CD4-positive, alpha-beta T cell treated with Interleukin-4 for 4 hours (primary cell): ENCODE measurements at regions not wholly inside any gene's neighbourhood (a gene's known extent, or its start where the extent isn't known, plus 50 kb on each side); places are given as distances from the start of the nearest gene placed in this dataset.

Experiments used
- DNase-seq: peaks from one replicate; pipeline ENCODE4 v3.0.0-alpha.2; 2020

DNA sequence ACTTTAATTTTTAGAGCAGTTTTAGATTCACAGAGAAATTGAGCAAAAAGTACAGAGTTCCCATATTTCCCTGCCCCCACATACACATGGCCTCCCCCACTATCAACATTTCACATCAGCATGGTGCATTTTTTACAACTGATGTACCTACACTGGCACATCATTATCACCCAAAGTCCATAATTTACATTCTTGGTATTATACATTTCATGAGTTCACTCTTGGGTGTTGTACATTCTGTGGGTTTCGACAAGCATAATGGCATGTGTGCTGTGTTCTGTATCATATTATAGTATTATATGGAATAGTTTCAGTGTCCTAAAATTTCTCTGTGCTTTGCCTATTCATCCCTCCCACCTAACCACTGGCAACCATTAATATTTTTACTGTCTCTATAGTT, 419.8 kb upstream of the THBS1 start:
- DNase-seq, result no peak

DNA sequence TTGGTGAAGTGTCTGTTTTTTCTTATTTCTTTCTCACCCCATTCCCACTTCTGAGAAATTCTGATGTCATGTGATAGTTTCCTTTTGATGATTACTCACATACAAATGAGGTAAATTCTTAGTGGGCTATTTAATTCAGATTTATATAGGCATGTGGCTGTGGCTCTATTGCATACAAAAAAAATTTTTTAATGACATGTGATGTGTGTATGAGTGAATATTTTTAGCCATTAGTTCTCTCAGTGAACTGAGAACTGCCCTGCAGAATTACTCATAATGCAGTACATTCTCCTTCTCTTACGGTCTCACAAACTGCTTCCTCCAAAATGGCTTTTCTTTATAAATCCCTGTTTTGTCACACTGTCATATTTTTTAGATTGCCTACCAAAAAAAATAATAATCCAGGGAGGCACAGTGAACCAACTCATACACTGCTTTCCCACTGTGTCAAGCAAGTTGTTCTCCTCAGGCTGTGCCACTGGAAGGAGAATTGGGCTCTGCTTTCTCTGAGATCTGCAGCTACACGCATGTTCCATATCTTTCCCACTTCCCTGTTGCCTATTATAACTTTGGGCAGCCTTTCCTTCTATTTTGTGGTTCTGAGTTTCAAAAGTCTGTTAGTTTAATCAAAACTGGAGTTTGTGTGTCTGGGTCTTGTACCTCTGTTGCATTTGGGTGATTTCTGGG, 415.7 kb upstream of the THBS1 start:
- no peak for DNase-seq

DNA sequence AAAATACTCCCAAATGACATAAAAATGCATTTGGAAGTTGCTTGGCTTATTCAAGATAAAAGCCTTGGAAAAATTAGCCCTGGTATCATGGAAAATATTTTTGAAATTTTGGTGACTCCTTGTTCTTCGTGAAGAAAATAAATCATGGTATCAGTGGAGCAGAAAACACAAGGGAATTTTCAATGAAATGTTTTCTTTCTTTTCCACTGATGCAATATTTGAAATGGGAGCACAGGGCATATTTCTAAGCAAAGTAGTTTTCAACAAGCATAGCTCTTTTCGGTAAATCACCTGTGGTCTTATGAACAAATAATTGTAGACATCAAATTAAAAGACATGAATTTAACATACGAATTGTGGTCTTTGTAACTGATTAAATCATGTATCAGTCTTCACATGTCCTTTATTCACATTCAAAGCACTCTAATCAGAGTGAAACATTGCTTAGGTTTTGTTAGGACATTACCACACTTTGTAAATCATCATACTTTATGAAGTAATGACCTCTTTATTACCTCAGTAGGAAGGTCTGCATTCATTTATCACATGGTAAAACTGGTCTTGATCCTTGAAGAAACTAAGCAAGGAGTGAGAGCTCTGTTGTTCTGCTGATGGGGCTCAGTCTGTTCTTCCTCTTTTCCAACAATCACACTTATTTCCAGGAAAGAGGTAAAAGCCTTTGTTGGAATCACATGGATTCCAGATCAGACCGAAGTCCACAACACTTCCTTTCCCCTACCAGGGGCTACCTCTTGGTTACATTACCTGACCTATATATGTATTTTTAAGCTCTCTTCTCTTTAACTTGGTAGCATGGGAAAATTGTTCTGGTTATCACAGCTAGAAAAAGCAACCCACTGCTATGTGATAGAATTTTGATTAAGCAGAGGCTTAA, 413.5 kb upstream of the THBS1 start:
- no peak for DNase-seq

DNA sequence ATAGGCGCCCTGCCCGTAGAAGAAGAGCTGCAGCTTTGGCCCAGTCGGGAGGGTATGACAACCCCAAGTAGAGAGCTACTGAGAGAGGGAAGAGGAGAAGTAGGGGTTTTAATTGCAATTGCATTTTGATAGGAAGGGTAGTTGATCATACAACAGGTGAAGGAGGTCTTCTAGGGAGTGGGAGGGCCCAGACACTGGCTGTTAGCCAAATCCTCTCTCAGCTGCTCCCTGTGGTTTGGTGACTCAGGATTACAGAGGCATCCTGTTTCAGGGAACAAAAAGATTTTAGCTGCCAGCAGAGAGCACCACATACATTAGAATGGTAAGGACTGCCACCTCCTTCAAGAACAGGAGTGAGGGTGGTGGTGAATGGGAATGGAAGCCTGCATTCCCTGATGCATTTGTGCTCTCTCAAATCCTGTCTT, 408.9 kb upstream of the THBS1 start:
- DNase-seq, result no peak

DNA sequence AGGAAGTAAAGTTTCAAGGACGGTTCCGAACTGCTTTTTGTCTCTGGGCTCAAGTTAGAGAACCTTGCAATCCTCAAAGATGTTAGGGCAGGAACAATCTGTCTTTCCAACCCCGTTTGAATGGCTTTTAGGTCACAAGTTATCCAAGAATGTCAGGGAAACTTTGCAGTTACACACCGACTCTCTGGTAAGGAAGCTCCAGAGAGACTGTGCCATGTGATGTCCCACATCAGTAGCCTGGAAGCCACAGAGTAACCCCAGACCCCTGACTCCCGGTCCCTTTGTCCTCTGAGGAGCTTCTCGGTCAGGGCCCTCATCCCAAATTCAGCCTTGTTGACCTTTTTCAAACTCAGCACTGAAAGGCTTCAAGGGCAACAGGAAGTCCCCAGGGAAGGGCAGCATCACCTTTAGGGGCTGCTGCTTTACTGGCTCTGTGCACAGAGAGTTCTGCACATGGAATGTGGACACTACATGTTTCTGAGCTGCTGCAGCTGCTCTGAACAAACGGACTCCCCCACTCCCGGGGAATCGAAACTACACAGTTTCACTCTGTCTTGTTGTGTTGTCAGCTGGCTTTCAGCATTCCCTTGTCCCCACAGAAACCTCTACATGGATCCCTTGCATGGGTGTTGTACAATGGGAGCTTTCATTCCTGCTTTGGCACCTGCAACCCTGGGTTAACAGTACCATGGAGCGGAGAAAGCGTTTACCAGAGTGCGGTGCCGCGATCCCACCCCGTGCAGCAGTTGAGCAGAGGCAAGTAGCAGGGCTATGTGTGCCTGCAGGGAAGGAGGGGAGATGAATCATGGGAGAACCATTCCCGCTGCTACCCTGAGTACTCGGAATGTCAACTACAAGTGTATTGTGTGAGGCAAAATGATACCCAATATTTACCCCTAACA, 408.2 kb upstream of the THBS1 start:
- no peak for DNase-seq

DNA sequence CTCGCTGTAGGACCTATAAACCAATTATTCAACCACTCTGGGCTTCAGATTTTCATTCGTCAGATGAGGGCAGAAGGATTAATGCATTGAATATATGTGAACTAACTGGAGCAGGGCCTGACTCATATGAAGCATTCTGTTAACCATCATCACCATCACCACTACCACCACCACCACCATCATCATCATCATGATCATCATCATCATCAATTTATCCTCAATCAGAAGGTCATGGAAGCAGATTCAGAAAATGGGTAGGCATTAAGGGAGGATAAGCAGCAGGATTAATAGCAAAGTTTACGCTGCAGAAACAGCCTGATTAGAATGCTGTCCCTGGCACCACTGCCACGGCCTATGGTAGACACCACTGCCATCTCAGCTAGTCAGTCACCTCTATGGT, 407.5 kb upstream of the THBS1 start:
- DNase-seq, result no peak

DNA sequence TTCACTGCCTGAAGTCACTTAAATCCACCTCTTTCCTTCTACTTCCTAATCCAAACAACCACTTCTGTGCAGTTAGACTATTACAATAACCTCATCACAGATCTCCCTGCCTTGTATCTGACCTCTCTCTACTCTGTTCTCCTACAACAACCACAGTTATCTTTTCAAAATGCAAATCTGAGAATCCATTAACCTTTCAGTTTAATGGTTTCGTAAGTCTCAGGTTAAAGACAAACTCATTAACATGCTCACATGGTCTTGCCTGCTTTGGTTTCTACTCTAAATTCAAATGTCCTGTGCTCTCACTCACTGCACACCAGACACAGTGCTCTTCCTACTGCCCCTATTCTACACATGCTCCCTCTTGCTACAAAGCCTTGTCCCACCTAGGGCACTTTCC, 406.5 kb upstream of the THBS1 start:
- no peak for DNase-seq

DNA sequence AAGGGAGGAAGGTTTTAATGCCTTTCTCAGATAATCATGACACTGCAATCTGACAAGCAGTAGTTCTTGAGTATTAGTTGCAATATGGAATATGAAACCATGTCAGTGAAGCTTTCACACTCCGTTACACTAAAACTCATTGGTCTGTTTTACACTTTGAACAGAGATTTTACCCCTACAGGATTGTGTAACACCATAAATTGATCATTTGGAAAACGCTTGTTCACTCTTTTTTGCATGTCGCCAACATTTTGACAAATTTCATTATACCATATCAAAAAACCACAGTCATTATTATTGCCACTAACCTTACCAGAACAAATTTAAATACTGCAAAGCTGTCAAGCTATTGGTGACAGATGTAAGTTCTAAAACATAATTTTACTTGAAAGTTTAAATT, 404.8 kb upstream of the THBS1 start:
- no peak for DNase-seq

DNA sequence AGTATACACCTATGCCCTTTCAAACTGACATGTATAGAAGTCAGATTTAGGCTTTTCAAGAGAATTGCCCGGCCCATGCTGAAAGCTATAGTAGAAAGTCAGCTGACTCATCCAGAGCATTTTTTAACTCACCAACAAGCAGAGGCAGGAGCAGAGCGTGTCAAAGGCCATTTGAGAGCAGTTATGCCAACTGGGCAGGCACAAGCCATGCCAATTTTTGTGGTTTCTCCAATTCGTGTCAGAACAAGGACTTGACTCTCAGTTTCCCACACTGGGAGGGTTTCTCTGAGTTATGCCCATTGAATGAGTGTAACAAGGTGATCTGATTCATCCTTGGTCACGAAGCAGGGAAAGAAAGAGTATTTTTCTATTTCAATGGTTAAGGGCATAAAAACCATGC, 403.3 kb upstream of the THBS1 start:
- DNase-seq, result no peak

DNA sequence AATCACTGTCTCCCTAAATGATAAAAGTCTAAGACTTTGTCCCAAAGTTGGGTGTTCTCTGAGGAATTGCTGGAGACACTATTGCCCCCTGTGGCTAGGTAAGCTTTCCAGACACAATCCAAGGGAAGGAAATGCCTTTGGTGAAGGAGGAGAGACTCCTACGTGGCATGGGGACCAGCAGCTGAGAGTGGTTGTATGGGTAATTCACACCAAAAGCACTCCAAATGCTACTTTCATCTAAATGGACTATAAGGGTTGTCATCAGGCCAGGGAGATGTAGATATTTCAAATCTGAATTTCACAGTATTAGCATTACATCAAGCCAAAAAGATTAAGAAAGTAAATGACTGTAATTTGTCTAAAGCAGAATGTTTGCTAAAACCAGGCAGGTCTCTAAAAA, 400.8 kb upstream of the THBS1 start:
- DNase-seq, result no peak

DNA sequence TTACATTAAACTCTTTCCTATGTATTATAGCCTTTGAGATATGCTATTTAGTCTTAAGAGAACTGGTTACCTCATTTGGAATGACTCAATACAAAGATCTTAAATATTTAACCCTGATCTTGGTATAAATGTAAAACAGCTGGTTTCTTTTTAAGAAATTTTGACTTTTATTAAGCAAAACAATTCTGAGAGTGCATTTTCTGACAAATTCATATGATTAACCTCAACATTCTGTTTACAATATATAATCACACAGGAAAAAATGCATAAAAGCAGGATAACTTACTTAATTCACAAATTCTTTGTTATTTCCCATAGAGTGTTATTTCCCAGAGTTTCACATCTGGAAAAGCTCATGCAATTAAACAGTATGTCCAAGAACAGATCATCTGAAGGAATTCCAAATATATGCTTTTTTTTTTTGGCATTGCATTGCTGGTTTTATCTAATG, 400.4 kb upstream of the THBS1 start:
- no peak for DNase-seq

DNA sequence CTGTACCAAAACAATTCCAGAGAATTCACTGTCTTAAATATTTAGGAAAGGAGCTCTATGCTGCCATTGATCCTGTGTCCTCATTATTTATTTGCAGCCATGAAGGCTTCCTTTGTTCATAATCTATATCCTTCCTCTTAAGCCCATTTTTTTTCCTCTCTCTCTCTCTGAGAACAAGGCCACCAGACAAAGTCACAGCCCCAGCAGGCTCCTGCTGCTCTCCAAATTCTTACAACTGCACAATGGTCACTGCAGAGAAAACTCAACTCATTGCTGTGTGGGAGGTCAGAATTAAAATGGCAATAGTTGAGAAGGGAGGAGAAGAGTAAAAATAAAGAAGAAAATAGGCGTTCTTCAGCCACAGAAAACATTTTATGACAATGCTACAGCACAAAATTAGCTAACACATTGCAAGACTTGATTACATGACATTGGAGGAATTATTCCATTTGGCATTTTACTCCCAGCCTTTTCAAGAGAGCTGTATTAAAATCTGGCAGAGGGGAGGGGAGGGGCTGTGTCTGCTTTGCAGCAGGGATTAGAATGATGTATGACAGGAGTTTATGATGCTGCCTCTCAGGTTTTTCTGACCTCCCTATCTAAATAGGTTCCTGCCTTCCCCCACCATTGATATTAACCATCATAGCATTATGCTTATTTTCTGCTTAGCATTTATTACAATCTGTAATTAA, 399.7 kb upstream of the THBS1 start:
- no peak for DNase-seq

DNA sequence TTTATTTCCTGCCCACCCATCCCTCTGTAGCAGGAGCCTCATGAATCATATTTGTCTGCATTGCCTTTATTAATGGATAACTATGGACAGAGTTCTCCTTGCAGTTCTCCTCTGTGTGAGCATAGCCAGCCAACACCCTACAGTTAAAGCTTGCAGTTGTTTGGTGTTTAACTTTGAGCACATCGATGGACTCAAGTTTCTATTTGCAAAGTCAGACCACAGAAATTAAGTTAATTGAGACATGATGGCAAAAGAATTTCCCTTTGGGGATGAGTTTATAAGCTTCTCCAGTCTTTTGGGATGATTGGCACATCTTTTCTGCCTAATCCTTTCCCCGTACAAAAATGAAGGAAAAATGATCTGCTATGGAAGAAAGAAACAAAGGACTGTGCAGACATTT, 398.9 kb upstream of the THBS1 start:
- no peak for DNase-seq

DNA sequence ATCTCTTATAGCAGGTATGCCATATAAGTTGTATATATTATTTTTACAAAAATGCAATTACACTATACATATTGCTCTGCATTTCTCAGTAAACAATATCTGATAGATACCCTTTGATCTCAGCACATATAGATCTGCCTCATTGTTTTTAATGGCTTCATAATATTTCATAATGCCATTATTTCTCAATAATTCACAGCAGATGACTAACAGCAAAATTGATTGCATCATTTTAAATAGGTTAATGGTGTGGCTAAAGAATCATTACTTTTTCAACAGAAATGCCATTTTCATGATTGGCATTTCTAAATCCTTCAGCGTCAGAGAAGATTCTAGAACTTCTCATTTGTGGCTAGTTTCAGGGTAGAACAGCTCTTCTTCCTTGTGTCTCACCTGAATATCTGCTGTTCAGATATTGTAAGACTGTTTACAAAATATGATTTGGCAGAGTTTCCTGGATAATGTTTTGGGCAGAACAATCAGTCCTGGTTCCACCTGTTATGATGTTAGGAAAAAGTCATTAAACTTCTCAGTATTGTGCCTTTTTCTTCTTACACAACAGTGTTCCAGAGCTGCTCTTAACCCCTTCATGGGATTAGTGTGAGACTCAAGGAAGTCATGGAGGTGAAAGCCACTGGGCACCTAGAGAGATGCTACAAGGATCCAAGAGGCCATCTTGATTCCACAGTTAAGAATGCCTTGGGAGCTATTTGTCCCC, 397.6 kb upstream of the THBS1 start:
- DNase-seq, result no peak

DNA sequence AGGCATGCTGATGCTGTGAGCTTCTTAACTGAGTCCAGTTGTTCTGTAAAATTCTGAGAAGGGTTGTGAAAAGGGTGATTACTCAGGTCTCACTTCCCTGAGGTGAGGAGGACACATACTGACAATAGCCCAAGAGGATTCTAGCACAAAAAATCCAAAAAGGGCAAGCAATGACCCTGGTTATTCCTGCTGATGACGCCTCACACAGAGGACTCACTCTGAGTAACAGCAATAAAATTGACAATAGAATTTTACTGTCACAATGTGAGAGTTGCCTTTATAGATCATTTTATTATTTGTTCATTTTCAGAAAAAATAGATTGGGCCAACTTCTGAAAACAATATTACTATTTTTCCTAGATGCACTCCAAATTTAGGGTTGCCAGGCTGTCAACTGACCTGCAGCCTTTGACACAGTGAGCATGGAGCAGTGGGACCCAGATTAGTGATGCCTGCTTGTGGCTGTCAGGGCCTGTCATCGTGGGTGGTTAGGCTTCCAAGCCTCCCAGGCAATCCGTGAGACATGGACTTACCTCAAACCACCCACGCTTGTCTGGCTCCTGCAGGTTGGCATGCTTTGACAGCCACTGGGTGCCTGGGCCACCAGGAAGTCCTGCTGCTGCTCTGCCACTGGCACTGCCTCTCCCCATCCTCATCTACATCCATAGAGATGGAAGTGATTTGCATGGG, 396.0 kb upstream of the THBS1 start:
- no peak for DNase-seq

DNA sequence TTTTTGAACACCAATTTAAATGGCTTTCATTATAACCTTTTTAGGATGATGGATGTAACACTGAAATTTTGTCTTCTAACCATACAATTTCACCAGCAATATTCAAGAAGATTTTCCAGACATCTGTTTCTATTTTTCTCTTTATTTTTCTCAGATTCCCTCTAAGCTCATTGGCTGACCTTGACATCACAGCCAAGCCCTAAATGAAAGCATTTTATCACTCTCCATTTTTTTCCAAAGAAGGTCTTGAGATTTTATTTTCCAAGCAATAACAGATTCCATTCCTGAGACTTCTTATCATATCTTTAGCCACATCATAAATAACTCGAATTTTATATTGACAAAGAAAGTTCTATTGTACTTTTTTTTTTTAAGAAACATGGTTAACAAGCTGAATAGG, 392.6 kb upstream of the THBS1 start:
- no peak for DNase-seq

DNA sequence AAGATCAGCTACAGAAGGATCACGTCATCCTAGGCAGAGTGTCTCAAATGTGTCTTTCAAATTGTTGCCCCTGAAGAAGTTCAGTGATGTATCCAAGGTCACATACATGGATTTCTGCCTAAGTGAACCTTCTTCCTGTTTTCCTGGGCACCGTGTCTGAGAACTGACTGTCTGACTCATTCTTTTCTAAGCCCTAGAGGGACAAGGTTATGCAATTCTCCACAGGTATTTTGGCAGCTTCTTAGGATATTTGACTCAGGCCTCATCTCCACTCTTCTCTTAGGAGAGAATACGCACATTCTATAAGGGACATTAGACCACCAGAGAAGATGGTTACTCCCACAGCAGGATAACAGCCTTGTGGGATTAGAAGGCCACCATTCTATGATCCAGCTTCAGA, 391.9 kb upstream of the THBS1 start:
- DNase-seq, result no peak

DNA sequence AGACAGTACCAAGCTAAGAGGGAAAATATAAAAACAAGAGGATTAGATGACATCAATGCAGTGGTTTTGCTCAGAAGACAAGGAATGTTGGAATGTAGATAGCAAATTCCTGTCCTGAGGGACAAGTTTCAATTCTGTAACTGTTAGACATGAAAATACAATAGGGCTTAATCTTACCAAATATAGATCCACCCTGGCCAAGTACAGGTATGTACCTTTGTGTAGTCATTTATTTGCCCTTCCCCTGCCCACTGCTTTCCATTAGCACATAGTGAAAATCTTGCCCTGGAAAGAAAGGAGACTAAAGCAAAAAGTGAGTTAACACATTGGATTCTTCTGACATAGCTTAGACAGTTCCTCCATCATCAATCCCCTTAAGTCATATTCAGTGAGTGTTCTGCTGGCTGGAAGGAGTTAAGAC, 389.0 kb upstream of the THBS1 start:
- no peak for DNase-seq

DNA sequence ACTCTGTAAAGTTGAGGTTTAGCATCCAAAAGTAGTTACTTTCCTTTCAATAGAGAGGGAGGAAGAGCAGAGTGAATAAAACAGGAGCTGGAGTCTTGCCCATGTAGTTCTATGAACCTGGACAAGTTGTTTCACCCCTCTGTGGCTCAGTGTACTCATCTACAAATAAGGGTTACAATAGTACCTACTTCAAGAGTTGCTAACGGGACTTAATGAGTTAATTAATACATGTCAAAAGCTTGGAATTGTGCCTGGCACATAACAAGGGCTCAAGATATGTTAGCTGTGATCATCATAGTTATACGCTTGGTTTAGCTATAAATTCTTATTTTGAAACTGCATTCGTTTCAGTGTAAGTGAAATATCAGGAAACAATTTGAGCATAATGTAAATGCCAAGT, 388.5 kb upstream of the THBS1 start:
- DNase-seq, result no peak

DNA sequence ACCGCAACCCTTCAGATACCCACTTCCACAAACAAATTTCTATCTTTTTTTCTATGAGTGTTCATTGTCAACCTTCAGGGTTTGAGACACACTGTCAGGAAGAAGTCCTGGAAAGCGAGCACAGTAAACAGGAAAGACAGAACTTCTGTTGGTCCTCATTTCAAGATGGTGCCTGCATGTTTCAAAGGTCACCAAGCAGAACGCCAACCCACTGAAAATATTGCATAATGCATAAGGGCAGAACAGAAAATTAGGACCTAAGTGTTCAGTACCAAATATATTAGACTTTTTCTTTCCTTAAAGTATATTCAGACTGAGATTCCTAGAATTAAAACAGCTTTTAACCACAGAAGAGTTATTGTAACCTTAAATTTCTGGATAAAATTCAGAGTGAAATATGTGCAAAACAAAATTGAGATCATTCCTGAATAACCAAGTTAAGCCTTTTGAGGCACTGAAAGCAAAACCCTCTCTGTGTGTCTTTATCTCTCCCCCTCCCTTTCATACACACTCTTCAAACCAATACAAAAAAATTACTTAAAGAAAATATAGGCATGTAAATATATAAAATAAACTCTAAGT, 387.8 kb upstream of the THBS1 start:
- DNase-seq, result no peak

DNA sequence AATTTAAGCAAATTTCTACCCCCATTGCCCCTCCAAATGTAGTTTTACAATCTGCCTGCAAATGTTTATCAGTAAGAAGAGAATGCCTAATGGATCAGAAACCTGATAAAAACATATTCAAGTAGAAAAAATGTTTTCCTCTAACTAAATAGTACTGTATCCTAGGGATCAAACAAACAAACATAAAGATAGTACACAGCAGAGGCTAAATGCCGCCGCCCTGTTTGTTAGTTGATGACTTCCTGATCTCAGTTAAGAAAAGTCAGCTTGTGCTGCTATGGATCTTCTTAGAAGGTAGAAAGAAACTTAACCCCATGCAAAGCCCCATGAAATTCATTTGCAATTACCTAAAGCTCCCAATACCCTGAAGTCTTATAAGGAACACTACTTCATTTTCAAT, 387.3 kb upstream of the THBS1 start:
- DNase-seq, result no peak
